Prostate gland (tissue), 2 donors: ENCODE measurements at regions not wholly inside any gene's neighbourhood (a gene's known extent, or its start where the extent isn't known, plus 50 kb on each side); places are given as distances from the start of the nearest gene placed in this dataset.

Source experiments
- POLR2A ChIP-seq: fragments of 450-650 bp; IDR thresholded peaks from one replicate; pipeline ENCODE4 v1.6.1; 2016; ENCODE audit warnings: antibody characterized with exemption, mild to moderate bottlenecking
- TF ChIP-seq, protein P1 (sequence below), 4 experiments: fragments of 200-600 bp in 2 of 4; fragments of 450-650 bp in 2 of 4; sonication (generic) in 2 of 4; IDR thresholded peaks; 1 replicate in 3 of 4; 2 replicates in 1 of 4; pipeline ENCODE4 v1.5.1; 2016 to 2019; ENCODE audit warnings: antibody characterized with exemption in 4 of 4, mild to moderate bottlenecking in 2 of 4, moderate library complexity in 2 of 4

DNA sequence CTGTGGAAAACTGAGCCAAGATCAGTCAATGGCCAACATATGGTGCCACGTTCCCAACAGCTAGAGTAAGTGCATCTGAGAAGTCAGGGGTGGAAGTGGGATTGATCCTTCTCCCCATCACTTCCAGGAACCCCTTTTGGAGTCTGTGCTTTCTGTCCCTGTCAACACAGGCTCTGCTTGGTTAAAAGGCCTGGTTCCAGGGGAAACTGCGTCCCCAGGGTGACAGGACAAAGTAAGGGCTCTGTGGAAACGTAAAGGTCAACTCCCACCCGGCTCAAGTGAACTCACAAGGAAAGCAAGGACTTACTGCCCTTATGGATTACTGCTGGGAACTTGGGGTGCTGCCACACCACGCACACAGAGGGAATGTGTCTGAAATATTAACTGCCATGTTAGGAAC, 77.5 kb upstream of the GRB10 start:
- TF ChIP-seq, protein P1, sequence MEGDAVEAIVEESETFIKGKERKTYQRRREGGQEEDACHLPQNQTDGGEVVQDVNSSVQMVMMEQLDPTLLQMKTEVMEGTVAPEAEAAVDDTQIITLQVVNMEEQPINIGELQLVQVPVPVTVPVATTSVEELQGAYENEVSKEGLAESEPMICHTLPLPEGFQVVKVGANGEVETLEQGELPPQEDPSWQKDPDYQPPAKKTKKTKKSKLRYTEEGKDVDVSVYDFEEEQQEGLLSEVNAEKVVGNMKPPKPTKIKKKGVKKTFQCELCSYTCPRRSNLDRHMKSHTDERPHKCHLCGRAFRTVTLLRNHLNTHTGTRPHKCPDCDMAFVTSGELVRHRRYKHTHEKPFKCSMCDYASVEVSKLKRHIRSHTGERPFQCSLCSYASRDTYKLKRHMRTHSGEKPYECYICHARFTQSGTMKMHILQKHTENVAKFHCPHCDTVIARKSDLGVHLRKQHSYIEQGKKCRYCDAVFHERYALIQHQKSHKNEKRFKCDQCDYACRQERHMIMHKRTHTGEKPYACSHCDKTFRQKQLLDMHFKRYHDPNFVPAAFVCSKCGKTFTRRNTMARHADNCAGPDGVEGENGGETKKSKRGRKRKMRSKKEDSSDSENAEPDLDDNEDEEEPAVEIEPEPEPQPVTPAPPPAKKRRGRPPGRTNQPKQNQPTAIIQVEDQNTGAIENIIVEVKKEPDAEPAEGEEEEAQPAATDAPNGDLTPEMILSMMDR (IDR thresholded peaks at IDR 0.05) = no peak
- TF ChIP-seq POLR2A = no peak
